NCI-H226 (cell line): ENCODE measurements at regions not wholly inside any gene's neighbourhood (a gene's known extent, or its start where the extent isn't known, plus 50 kb on each side); places are given as distances from the start of the nearest gene placed in this dataset.

ENCODE experiments used
- DNase-seq: peaks from one replicate; pipeline ENCODE4 v3.0.0-alpha.2; 2015

DNA sequence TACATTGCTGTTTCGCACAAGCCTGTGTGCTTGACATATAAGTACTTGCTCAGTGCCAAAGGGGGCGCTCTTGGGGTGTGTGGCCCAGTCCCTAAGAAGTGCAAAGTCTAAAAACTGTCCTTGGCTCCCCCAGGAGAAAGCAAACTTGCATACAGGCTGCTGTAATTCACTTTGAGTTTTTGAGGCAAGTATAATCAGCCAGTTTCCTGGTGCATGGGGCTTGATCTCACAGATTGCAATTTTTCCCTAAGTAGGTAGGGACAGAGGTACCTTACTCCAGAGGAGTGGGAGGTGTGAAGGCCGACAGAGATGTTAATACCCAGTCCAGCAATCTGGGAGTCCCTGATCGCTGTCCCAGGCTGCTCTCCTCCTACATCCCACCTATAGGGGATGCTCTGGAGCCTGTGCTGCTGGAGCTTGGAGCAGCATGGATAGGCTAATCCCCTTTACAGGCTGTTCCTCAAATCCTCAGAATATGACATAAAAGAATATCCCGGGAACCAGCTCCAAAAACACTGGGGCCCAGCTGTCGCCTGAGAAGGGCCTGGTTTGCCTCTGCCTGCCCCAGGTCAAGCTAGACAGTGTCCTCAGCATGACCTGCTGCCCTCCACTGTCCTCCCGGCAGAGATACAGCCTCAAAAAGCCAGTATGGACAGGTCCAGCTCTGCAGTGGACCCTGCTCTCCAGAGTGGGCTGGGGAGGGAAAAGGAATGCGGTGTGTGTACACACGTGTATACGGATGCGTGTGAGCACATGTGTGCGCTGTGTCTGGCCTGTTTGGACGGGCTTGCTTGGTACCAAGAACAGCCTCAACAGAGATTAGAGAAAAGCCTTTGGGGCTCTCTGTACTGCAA, 136.5 kb upstream of the HAAO start:
- DNase-seq: no peak

- DNase-seq: no peak
Measured at GRCh38 chr2:42928161-42928691, 135.8 kb upstream of the HAAO start.

GRCh38 chr2:42927334-42928160, 135.2 kb upstream of the HAAO start:
- DNase-seq: no peak

DNA sequence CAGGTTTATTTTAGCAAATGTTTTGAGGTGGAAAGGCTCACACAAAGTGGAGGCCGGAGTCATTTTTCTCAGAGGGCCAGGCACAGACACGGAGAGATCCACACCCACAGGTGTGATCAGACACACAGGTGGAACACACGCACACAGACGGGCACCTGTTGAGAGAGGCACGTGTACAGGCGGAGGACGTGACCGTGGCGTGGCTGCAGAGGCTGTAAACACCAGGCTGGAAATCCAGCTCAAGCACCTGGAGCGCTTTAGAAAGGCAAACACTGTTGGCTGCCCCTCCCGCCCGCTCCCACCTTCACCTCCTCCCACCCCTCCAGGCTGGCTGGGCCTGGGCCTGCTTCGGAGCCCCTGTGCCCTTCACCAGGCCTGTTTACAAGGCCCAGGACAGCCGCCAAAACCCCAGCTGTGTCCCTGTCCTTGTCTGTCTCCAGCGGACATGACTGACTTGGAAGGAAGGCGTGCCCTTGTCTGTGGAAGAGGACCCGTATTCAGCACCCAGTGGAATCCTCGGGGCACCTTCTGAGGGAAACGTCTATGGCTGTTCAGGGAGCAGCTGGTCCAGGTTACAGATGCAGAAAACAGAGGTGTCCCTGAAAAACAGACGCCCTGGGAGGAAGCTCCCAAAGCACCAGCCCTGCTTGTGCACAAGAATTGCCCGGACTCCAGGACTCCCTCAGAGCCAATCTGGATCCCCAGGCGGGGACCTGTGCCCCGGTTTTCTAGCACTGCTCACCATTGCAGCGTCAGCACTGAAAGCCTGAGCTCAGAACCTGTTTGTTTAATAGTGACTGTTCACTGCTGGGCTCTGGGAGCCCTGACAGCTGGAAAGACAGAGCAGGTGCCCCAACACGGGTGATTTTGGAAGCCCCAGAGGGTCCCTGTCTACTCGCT, 134.3 kb upstream of the HAAO start:
- DNase-seq: no peak

DNA sequence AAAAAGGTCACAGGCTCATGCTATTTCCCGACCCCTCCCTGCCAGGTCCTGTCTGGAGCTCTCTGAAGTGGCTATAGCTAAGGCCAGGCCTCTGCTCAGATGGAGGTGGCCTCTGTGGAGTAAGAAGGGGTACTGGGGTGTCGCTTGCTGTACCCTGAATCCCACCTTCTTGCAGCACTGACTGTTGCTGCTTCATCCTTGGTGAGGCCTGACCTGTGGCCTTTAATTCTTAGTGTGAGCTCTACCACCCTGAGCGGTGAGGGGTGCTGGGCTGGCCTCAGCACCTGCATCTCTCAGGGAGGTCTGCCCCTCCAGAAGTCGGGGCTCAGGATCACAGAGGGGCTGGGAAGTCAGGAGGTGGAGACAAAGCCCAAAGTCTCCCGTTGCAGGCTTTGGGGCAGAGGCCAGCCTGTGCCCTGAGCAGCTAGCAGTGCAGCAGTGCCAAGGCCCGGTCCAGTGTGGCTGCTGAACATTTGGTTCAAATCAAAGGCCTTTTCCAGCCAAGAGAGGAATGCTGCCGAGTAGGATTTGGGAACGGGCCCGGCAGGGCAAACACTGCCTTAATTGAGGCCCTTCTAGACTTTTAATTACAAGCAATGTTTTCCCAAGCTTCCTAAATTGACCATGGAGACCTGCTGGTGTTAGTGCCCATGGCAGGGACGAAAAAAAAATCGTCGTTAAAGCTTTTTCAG, 133.5 kb upstream of the HAAO start:
- DNase-seq: no peak

DNA sequence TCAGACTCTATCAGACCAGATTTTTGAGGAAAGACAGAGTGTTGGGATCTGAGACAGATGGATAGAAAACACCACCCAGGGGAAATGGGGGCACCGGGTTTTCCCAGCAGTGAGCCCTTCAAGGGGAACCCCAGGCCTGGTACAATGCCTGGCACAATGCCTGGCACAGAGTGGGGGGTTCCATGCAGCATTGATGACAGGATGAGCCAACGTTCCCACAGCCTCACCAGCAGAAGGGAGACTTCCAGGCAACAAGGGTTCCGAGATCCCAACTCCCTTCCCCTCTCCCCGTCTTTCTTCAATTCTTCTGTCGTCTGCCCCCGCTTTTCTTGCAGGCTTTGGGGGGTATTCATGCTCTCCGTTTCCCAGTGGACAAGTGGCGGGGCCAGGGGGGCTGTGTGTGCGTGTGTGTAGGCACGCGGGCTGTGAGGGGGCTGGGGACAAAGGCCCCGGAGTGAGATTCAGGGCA, 132.1 kb upstream of the HAAO start:
- no peak for DNase-seq

DNA sequence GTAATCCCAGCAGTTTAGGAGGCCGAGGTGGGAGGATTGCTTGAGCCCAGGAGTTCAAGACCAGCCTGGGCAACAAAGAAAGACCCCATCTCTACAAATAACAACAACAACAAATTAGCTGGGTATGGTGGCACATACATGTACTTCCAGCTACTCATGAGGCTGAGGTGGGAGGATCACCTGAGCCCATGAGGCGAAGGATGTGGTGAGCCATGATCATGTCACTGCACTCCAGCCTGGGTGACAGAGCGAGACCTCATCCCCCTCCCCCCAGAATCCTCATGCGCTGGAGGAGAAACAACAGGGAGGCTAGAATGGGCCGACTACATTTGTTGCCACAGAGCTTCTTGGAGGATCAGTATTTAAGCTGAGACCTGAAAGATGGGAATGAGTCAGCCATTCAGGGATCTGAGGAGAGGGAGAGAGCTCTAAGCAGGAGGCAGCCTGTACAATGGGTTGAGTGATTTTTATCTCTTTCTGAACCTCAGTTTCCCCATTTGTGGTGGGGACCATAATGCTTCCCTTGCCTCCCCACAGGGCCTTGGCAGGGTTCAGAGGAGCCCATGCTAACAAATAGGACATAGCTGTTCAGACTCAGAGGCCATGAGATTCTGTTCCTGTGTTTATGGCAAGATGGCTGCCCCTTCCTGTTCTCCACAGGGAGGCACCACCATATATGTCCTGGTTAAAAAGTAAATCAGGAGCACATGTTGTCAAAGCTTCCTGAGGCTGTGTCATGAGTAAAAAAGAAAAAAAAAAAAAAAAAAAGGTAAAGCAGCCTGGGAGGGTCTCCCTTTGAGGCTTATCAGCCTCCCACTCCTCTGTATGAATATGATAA, 131.4 kb upstream of the HAAO start:
- no peak for DNase-seq

- DNase-seq: peak; percentile 74
Measured at GRCh38 chr2:42922790-42923579, 130.6 kb upstream of the HAAO start.

DNA sequence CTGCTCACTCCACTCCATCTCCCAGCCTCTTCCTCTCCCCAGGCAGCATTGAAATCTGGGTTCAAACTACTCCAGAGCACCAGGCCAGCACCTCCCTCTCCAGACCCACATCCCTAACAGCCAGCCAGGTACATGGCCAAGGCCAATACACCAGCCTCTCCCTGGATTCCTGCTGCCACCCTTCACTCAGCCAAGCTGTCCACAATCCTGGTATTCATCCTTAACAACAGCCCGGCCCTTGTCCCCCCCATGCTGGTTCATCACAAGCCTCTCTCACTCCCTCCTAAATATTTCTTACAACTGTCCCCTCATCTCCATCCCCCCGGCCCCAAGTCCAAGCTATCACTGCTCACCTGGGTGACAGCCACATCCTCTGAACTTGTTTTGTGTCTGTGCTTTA, 129.9 kb upstream of the HAAO start:
- no peak for DNase-seq

DNA sequence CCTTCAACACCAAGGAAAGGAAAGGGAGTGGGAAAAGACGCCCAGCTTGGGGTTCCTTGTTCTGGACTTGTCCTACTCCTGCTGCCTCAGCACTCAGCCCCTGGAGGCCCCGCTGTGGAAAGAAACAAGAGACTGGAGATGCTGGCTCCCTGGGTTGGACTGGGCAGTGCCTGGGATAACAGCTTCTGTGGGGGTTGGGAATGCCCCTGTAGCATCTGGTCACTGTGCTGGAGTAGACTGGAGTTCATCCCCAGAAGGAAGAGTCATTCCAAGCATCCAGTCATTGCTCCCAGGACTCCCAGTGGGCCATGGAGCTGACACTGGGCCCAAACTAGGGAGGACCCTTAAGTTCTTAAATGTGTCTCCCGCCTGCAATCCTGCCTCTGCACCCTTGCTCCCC, 129.3 kb upstream of the HAAO start:
- no peak for DNase-seq

DNA sequence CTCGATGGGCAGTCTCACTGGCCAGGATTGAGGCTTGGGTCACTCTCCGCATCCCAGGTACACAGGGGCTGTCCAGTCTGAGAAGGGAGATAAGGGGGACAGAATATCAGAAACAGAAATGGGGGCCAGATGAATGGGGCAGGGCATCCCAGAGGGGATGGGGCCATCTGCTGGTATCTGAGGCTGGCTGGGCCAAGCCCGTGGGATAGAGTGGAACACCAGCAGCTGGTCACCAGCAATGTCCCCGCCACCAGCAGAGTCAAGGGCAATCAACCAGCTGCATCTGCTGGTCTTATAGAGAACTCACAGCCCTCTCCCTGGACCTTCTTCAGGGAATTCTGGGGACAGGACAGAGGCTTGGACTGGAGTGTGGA, 128.8 kb upstream of the HAAO start:
- DNase-seq: no peak

DNA sequence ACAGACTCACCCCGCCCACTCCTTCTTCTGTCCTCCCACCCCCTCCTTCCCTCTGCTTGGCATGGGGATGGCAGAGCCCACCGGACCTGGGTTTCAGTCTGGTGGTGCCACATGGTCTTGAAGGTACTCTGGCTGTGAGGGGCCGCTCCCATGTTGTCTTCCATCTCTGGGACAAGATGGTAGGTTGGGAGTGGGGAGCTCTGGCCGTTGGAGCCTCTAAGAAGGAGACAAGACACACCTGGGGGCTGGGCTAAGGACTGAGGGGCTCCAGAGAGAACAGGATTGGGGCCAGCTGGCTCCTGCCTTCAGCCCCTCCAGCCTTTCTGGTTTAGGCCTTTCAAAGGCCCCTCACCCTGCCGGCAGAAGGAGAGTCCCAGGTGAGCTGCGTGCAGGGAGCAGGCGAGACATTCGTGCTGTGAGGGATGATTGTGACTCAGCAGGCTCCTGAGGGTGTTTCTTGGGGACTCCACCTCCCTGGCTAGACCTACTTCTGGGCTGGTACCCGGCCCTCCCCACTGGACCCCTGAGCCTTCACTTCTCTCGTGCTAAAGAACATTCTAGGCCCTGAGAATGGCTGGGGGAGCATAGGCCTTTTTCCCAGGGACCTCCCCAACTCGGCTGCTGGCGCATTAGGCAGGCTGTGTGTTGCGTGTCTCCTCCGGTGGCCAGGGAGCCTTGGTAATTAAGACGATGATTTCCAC, 128.2 kb upstream of the HAAO start:
- DNase-seq: no peak

DNA sequence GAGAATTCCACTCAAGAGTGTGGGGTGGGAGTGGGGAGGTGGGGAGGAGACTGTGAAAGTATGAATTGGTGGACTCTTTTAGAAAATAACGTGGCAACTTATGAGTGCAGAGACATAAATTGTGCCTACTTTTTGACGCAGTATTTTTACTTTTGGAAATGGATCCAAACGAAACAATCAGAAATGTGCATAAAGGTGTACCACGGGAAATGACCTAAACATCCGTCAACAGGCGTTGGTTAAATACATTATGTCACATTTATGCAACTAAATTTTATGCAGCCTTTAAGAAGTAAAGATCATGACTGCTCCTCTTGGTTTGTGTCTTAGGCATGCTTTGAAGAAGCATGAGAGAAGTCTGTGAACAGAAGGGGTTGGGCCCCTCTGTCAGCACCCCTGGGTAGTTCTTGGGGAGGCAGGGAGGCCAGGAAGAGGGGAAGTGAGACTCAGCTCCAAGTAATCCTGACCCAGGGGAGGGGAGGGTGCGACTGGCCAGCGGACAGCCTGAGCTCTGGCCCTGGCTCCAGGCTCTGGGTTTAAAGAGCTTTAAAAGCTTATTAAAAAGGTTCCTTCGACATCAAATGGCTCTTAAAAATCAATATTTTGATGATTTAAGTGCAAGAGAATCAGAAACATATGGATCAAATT, 126.4 kb upstream of the HAAO start:
- DNase-seq: no peak

GRCh38 chr2:42918041-42918440, 125.7 kb upstream of the HAAO start:
- DNase-seq: no peak

- no peak for DNase-seq
Measured at GRCh38 chr2:42917425-42917927, 125.1 kb upstream of the HAAO start.

- DNase-seq: no peak
Measured at GRCh38 chr2:42916324-42916723, 123.9 kb upstream of the HAAO start.

DNA sequence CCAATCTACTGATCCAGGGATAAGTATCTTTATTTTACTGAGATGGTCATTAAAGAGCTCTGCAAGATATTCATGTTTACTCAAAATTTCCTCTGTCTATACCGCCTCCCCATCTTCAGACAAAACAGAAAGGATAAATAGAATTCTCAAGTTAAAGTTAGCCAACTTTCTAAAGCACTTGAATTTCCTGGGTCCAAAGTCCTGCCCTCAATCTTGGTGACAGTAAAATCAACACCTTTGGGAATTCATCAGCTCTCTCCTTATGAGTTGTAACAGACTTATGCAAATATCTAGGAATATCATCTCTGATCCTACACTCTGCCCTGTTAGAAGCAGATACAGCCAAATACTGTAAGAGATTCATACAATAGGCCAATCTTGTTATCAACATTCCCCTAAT, 122.5 kb upstream of the HAAO start:
- no peak for DNase-seq

DNA sequence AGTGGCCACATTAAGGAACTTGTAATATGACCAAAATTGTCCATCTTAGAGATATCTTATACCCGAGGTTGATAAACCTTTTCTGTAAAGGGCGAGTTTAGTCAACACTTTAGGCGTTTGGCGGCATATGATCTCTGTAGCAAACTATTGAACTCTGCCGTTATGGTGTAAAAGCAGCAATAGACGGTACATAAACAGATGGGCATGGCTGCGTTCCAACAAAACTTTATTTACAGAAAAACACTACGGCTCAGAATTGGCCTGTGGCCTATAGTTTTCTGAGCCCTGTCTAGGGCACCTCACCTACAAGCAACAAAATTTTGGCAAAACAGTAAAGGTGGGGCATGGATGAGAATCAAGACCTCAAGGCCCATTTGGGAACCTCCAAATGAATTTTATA, 121.9 kb upstream of the HAAO start:
- no peak for DNase-seq
